Islet of Langerhans (tissue), 1 donor: ENCODE measurements at regions not wholly inside any gene's neighbourhood (a gene's known extent, or its start where the extent isn't known, plus 50 kb on each side); places are given as distances from the start of the nearest gene placed in this dataset.
"Not testable (repeated sequence)": the region's sequence is repeated elsewhere in the genome, so short reads cannot be mapped to it uniquely, and the experiment has no call there.

Experiments
- FAIRE-seq: peaks from one replicate; lab custom pipeline; 2011; peaks lifted over from hg19 to GRCh38; lab: Jason Lieb, UNC

GRCh38 chr7:13603016-13603415 lies 386.4 kb downstream of the ETV1 start:
- no peak for FAIRE-seq

- FAIRE-seq: no peak
These were observed 385.8 kb downstream of the ETV1 start for GRCh38 chr7:13603661-13604060.

GRCh38 chr7:13604178-13604577 lies 385.3 kb downstream of the ETV1 start:
- FAIRE-seq: no peak

- FAIRE-seq: no peak
These were observed 379.1 kb downstream of the ETV1 start for GRCh38 chr7:13610372-13610771.

GRCh38 chr7:13615679-13616078 lies 373.8 kb downstream of the ETV1 start:
- FAIRE-seq: no peak

- no peak for FAIRE-seq
These were observed 362.0 kb downstream of the ETV1 start for GRCh38 chr7:13627455-13627854.

GRCh38 chr7:13628239-13629001 lies 361.0 kb downstream of the ETV1 start:
- FAIRE-seq: no peak

GRCh38 chr7:13631207-13632049 lies 358.0 kb downstream of the ETV1 start:
- FAIRE-seq: not testable (repeated sequence)

GRCh38 chr7:13633857-13634256 lies 355.6 kb downstream of the ETV1 start:
- no peak for FAIRE-seq

- no peak for FAIRE-seq
These were observed 350.1 kb downstream of the ETV1 start for GRCh38 chr7:13639396-13639795.

- FAIRE-seq: no peak
These were observed 347.8 kb downstream of the ETV1 start for GRCh38 chr7:13641714-13642113.

GRCh38 chr7:13651167-13651566 lies 338.3 kb downstream of the ETV1 start:
- FAIRE-seq: no peak

GRCh38 chr7:13656330-13656729 lies 333.1 kb downstream of the ETV1 start:
- no peak for FAIRE-seq

- no peak for FAIRE-seq
These were observed 316.2 kb downstream of the ETV1 start for GRCh38 chr7:13673290-13673689.

- FAIRE-seq: no peak
These were observed 306.8 kb downstream of the ETV1 start for GRCh38 chr7:13682626-13683025.

GRCh38 chr7:13687500-13687899 lies 302.0 kb downstream of the ETV1 start:
- FAIRE-seq: no peak

- FAIRE-seq: no peak
These were observed 296.9 kb downstream of the ETV1 start for GRCh38 chr7:13692548-13692947.

- FAIRE-seq: no peak
These were observed 287.2 kb downstream of the ETV1 start for GRCh38 chr7:13702251-13702650.

GRCh38 chr7:13708670-13709069 lies 280.8 kb downstream of the ETV1 start:
- no peak for FAIRE-seq

- no peak for FAIRE-seq
These were observed 276.4 kb downstream of the ETV1 start for GRCh38 chr7:13713092-13713491.

- FAIRE-seq: no peak
These were observed 273.9 kb downstream of the ETV1 start for GRCh38 chr7:13715534-13715933.

- no peak for FAIRE-seq
These were observed 272.4 kb downstream of the ETV1 start for GRCh38 chr7:13717031-13717430.

- FAIRE-seq: no peak
These were observed 265.1 kb downstream of the ETV1 start for GRCh38 chr7:13724191-13724976.
